MM.1S (cell line): ENCODE measurements at regions not wholly inside any gene's neighbourhood (a gene's known extent, or its start where the extent isn't known, plus 50 kb on each side); places are given as distances from the start of the nearest gene placed in this dataset.

Experiments used
- DNase-seq: peaks from one replicate; pipeline ENCODE4 v3.0.0-alpha.2; 2015
- H2AFZ ChIP-seq: fragments of 300-600 bp; sonication (generic); 2 replicates; pipeline ENCODE4 v1.6.0; 2016; ENCODE audit warnings: antibody characterized with exemption, low read length
- H3F3A ChIP-seq: fragments of 300-600 bp; sonication (generic); 2 replicates; pipeline ENCODE4 v1.6.1; 2016; ENCODE audit warnings: mild to moderate bottlenecking, antibody characterized with exemption, low read length, moderate library complexity, mixed read lengths; ENCODE audit not compliant: insufficient read depth
- H3K27ac ChIP-seq: fragments of 300-600 bp; sonication (generic); 2 replicates; pipeline ENCODE4 v1.5.1; 2016; ENCODE audit warnings: mild to moderate bottlenecking, low read length
- H3K27me3 ChIP-seq: fragments of 300-600 bp; sonication (generic); replicated peaks from 2 replicates; pipeline ENCODE4 v1.6.0; 2016; ENCODE audit warnings: low read length; ENCODE audit not compliant: insufficient read depth
- H3K36me3 ChIP-seq: fragments of 300-600 bp; sonication (generic); replicated peaks from 2 replicates; pipeline ENCODE4 v1.6.1; 2016; ENCODE audit warnings: mild to moderate bottlenecking, low read length, mixed read lengths; ENCODE audit not compliant: insufficient read depth
- H3K4me1 ChIP-seq: fragments of 300-600 bp; sonication (generic); 2 replicates; pipeline ENCODE4 v1.6.1; 2016; ENCODE audit warnings: low read length, mixed read lengths
- H3K4me2 ChIP-seq: fragments of 300-600 bp; sonication (generic); 2 replicates; pipeline ENCODE4 v1.6.0; 2016; ENCODE audit warnings: low read depth, low read length
- H3K4me3 ChIP-seq: fragments of 300-600 bp; sonication (generic); 2 replicates; pipeline ENCODE4 v1.5.1; 2016; ENCODE audit warnings: low read length, mixed read lengths
- H3K79me2 ChIP-seq: fragments of 300-600 bp; sonication (generic); 2 replicates; pipeline ENCODE4 v1.6.1; 2016; ENCODE audit warnings: mixed run types, low read length, mixed read lengths
- H3K9ac ChIP-seq: fragments of 300-600 bp; sonication (generic); 2 replicates; pipeline ENCODE4 v1.6.1; 2016; ENCODE audit warnings: low read length, mixed read lengths
- H3K9me2 ChIP-seq: fragments of 300-600 bp; sonication (generic); replicated peaks from 2 replicates; pipeline ENCODE4 v1.6.1; 2016; ENCODE audit warnings: mild to moderate bottlenecking, low read length, mixed read lengths; ENCODE audit not compliant: insufficient read depth
- H3K9me3 ChIP-seq: fragments of 300-600 bp; sonication (generic); replicated peaks from 2 replicates; pipeline ENCODE4 v1.6.1; 2016; ENCODE audit warnings: mild to moderate bottlenecking, low read length, mixed read lengths; ENCODE audit not compliant: insufficient read depth
- H4K20me1 ChIP-seq: fragments of 300-600 bp; sonication (generic); 2 replicates; pipeline ENCODE4 v1.6.1; 2016; ENCODE audit warnings: mild to moderate bottlenecking, low read length, moderate library complexity, mixed read lengths; ENCODE audit not compliant: insufficient read depth
- CTCF ChIP-seq: fragments of 300-600 bp; sonication (generic); IDR thresholded peaks from 2 replicates; pipeline ENCODE4 v1.5.1; 2016; ENCODE audit warnings: antibody characterized with exemption, low read length, mixed read lengths
- EZH2 ChIP-seq: fragments of 300-600 bp; sonication (generic); optimal IDR thresholded peaks from 2 replicates; pipeline ENCODE3; 2017; ENCODE audit warnings: low read depth, mild to moderate bottlenecking, antibody characterized with exemption, low read length, mixed read lengths
- EZH2phosphoT487 ChIP-seq: fragments of 300-600 bp; sonication (generic); IDR thresholded peaks from 2 replicates; pipeline ENCODE4 v1.6.1; 2018; ENCODE audit warnings: antibody characterized with exemption, low read length

- TF ChIP-seq EZH2phosphoT487, result no peak
- no peak for TF ChIP-seq CTCF
- no peak for TF ChIP-seq EZH2
- no peaks in the 10 kb centered on the region; the same call in 1 of the 2 replicates for H3K9me3 ChIP-seq
- DNase-seq, result no peak
- no peak overlapping the region for H3K27ac ChIP-seq
- no peaks in the 10 kb centered on the region for H3K27me3 ChIP-seq
- H3F3A ChIP-seq, result no peaks in the 10 kb centered on the region
- no peaks in the 10 kb centered on the region for H3K36me3 ChIP-seq
- H3K79me2 ChIP-seq, result no peaks in the 10 kb centered on the region
- no peaks in the 10 kb centered on the region for H3K4me1 ChIP-seq
- H3K9ac ChIP-seq, result no peak overlapping the region
- no peaks in the 10 kb centered on the region for H4K20me1 ChIP-seq
- no peak overlapping the region for H3K4me3 ChIP-seq
- no peak overlapping the region for H2AFZ ChIP-seq
- H3K4me2 ChIP-seq, result no peak overlapping the region
- no peaks in the 10 kb centered on the region for H3K9me2 ChIP-seq
Measured at GRCh38 chr1:82446236-82446635, 645.5 kb downstream of the ADGRL2 start.

DNA sequence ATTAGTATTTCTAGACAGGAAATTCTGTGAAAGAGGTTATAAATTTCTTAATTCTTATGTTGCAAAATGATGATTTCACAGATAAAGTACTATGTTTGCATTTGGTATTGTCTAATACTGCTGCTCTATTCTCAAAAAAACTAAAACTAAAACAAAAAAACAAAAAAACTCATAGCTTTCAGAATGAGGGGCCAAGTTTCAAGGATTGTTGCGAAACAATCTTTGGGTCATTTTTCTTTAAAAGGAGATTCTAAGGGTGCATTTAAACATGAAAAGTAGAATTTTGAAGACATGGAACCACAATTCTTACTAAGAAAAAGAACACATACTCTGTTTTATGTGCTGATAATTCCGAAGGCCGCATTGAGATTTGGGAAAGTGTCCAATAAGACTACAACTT, 645.1 kb downstream of the ADGRL2 start:
- Histone ChIP-seq H3K9me3 (no peaks in the 10 kb centered on the region; the same call in 1 of the 2 replicates), H3K79me2 (no peaks in the 10 kb centered on the region), H3K27me3 (no peaks in the 10 kb centered on the region), H3K27ac (no peak overlapping the region), H3K36me3 (no peaks in the 10 kb centered on the region), H3K9me2 (no peaks in the 10 kb centered on the region), H3F3A (no peaks in the 10 kb centered on the region), H3K4me3 (no peak overlapping the region), H2AFZ (no peak overlapping the region), H4K20me1 (no peaks in the 10 kb centered on the region), H3K9ac (no peak overlapping the region), H3K4me1 (no peaks in the 10 kb centered on the region), H3K4me2 (no peak overlapping the region)
- TF ChIP-seq EZH2 (no peak), CTCF (no peak), EZH2phosphoT487 (no peak)
- no peak for DNase-seq

DNA sequence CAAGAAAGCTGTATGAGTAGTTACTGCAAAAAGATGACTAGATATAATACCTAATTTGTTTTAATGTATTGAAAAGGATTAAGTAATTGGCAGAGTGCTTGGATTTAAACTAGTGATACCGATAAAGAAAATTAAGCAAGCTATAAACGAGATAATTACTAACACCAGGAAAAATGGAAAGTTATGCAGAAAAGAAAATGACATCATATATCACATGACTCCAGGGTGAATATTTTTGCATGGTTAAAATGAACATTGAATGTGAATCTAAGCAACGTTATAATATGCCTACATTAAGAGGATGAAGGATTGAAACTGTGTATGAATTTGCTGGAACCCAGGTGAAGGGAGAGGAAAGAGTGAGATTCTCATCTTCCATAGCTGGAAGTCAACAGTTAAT, 644.4 kb downstream of the ADGRL2 start:
- H3K27ac ChIP-seq, result no peak overlapping the region
- no peaks in the 10 kb centered on the region for H3K9me3 ChIP-seq
- H3K36me3 ChIP-seq, result no peaks in the 10 kb centered on the region
- no peaks in the 10 kb centered on the region for H3K4me1 ChIP-seq
- H3K4me2 ChIP-seq, result no peak overlapping the region
- no peaks in the 10 kb centered on the region for H4K20me1 ChIP-seq
- DNase-seq, result no peak
- H3K4me3 ChIP-seq, result no peak overlapping the region
- no peaks in the 10 kb centered on the region for H3K79me2 ChIP-seq
- no peak for TF ChIP-seq EZH2
- no peak for TF ChIP-seq CTCF
- no peak for TF ChIP-seq EZH2phosphoT487
- no peak overlapping the region for H2AFZ ChIP-seq
- H3K9me2 ChIP-seq, result no peaks in the 10 kb centered on the region
- H3K9ac ChIP-seq, result no peak overlapping the region
- no peaks in the 10 kb centered on the region for H3F3A ChIP-seq
- no peaks in the 10 kb centered on the region for H3K27me3 ChIP-seq
